Ishikawa (cell line): ENCODE measurements at regions not wholly inside any gene's neighbourhood (a gene's known extent, or its start where the extent isn't known, plus 50 kb on each side); places are given as distances from the start of the nearest gene placed in this dataset.

Experiments used
- CEBPB ChIP-seq: IDR thresholded peaks from 2 replicates; pipeline ENCODE4 v1.6.1; 2012
- CREB1 ChIP-seq: IDR thresholded peaks from 2 replicates; pipeline ENCODE4 v1.6.1; 2012; ENCODE audit warnings: low read depth
- EGR1 ChIP-seq: IDR thresholded peaks from 2 replicates; pipeline ENCODE4 v1.6.1; 2012
- EP300 ChIP-seq: IDR thresholded peaks from 2 replicates; pipeline ENCODE4 v1.6.1; 2012; ENCODE audit warnings: borderline replicate concordance
- FOXM1 ChIP-seq: IDR thresholded peaks from 2 replicates; pipeline ENCODE4 v1.6.1; 2012; ENCODE audit warnings: low read depth, borderline replicate concordance
- NFIC ChIP-seq: IDR thresholded peaks from 2 replicates; pipeline ENCODE4 v1.6.1; 2012
- RAD21 ChIP-seq: IDR thresholded peaks from 2 replicates; pipeline ENCODE4 v1.6.1; 2012; ENCODE audit warnings: low read depth
- REST ChIP-seq: IDR thresholded peaks from 2 replicates; pipeline ENCODE4 v1.6.1; 2012; ENCODE audit warnings: low read depth, mild to moderate bottlenecking
- TAF1 ChIP-seq: IDR thresholded peaks from 2 replicates; pipeline ENCODE4 v1.6.1; 2012; ENCODE audit warnings: low read depth, mild to moderate bottlenecking
- TCF12 ChIP-seq: IDR thresholded peaks from 2 replicates; pipeline ENCODE4 v1.6.1; 2012; ENCODE audit warnings: low read depth
- TEAD4 ChIP-seq: IDR thresholded peaks from 2 replicates; pipeline ENCODE4 v1.6.1; 2012
- USF1 ChIP-seq: IDR thresholded peaks from 2 replicates; pipeline ENCODE4 v1.6.1; 2012
- YY1 ChIP-seq: IDR thresholded peaks from 2 replicates; pipeline ENCODE4 v1.6.1; 2012; ENCODE audit warnings: low read depth
- ZBTB7A ChIP-seq: IDR thresholded peaks from 2 replicates; pipeline ENCODE4 v1.6.1; 2012; ENCODE audit warnings: low read depth
- TF ChIP-seq, protein P1 (sequence below): IDR thresholded peaks from 2 replicates; pipeline ENCODE4 v1.6.1; 2012

DNA sequence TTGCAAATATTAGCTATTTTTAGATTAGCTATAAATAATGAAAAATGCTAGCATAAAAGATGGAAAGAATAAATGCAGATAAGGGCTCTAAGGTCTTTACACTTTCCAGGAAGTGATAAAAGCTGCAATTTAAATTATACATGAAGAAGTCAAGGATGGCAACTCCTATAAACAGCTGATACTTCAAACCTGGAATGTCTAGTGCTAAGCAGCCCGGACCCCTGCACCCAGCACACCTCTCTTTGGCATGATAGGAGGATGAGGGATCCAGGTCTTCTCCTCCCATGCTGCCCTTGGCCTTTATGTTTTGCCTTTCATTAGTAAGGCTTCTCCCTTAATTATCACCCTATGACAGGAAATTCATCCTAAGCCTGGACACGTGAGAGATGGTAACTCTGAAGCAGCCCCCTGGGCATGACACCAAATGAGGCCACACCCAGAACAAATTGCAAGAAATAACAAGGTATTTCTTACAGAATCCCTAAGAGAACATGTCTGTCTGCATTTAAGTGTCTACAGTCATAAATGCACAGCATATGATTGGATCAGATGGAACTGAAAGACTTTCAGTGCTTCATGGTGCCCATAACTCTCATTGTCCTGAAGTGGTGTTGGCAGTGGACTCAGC, 158.3 kb upstream of the PRSS1 start:
- no peak for TF ChIP-seq CREB1
- TF ChIP-seq, protein P1, sequence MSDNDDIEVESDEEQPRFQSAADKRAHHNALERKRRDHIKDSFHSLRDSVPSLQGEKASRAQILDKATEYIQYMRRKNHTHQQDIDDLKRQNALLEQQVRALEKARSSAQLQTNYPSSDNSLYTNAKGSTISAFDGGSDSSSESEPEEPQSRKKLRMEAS, result no peak
- TF ChIP-seq TCF12, result no peak
- TF ChIP-seq RAD21, result no peak
- no peak for TF ChIP-seq ZBTB7A
- no peak for TF ChIP-seq CEBPB
- no peak for TF ChIP-seq YY1
- TF ChIP-seq REST, result no peak
- TF ChIP-seq EP300, result no peak
- no peak for TF ChIP-seq EGR1
- TF ChIP-seq FOXM1, result no peak
- no peak for TF ChIP-seq TEAD4
- no peak for TF ChIP-seq USF1
- no peak for TF ChIP-seq NFIC
- TF ChIP-seq TAF1, result no peak

- TF ChIP-seq CEBPB (no peak), RAD21 (no peak), EGR1 (no peak)
These were observed 159.2 kb upstream of the PRSS1 start for GRCh38 chr7:142590077-142590476.

- peak; percentile 43 for TF ChIP-seq RAD21
- peak; percentile 31; the same call in 1 of the 2 replicates for TF ChIP-seq CEBPB
- TF ChIP-seq TAF1, result no peak
- no peak for TF ChIP-seq TEAD4
- no peak for TF ChIP-seq TCF12
These were observed 161.6 kb upstream of the PRSS1 start for GRCh38 chr7:142587578-142588191.

DNA sequence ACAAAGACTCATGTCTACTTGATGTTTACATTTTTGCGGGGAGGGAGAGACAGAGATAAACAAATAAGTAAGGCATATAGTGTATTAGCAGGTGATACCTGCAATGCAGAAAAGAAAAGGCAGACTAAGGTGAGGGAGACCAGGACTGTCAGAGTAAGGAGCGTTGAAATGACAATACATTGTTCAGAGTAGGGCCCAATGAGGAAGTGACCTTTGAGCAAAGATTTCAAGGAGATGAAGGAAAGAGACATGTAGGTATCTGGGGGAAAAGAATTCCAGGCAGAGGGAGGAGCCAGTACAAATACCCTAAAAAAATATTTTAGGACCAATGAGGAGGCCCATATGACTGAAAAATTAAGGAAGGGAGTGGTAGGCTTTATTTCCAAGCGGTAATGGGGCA, 162.7 kb upstream of the PRSS1 start:
- TF ChIP-seq TAF1, result no peak
- TF ChIP-seq CEBPB, result no peak
- TF ChIP-seq, protein P1, result no peak
- no peak for TF ChIP-seq EGR1
- TF ChIP-seq EP300, result no peak
- no peak for TF ChIP-seq REST

GRCh38 chr7:142585425-142585824, 163.8 kb upstream of the PRSS1 start:
- TF ChIP-seq RAD21 (peak; percentile 36; the same call in 1 of the 2 replicates), YY1 (no peak)

DNA sequence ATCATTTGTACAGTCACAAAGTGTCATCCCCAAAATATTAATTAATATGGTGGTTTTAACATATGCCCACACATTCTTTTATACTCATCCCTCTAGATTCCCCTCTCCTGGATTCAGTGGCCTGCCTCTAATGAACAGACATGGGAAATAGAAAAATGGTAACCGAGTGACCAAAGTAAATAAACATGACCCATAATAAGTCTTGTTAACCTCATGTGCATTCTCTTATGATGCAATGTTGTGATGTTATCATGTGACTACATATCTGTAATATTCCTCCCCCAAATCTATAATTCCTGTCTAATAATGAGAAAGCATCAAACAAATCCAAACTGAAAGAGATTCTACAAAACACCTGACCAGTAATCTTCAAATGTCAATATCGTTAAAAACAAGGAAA, 164.5 kb upstream of the PRSS1 start:
- no peak for TF ChIP-seq CREB1
- no peak for TF ChIP-seq ZBTB7A
- TF ChIP-seq EGR1, result no peak
- no peak for TF ChIP-seq REST
- no peak for TF ChIP-seq TEAD4
